HEK293 (cell line): ENCODE measurements at regions not wholly inside any gene's neighbourhood (a gene's known extent, or its start where the extent isn't known, plus 50 kb on each side); places are given as distances from the start of the nearest gene placed in this dataset.

Source experiments
- YY2 ChIP-seq: fragments of 450-650 bp; formaldehyde crosslinking; IDR thresholded peaks from 2 replicates; pipeline ENCODE4 v1.5.1; 2016; ENCODE audit warnings: missing biosample characterization, missing genetic modification characterization
- ZNF202 ChIP-seq: fragments of 450-650 bp; formaldehyde crosslinking; IDR thresholded peaks from 2 replicates; pipeline ENCODE4 v1.5.1; 2016; ENCODE audit warnings: missing biosample characterization, missing genetic modification characterization, borderline replicate concordance
- ZNF26 ChIP-seq: fragments of 450-650 bp; formaldehyde crosslinking; IDR thresholded peaks from 2 replicates; pipeline ENCODE4 v1.5.1; 2016; ENCODE audit warnings: missing biosample characterization, missing genetic modification characterization
- ZNF747 ChIP-seq: fragments of 450-650 bp; formaldehyde crosslinking; IDR thresholded peaks from 2 replicates; pipeline ENCODE4 v1.5.1; 2016; ENCODE audit warnings: missing biosample characterization, missing genetic modification characterization

GRCh38 chr1:192108161-192108560, 50.1 kb upstream of the RGS18 start (continued):
- TF ChIP-seq ZNF747 (tag by site-specific recombination): no peak
- TF ChIP-seq YY2 (tag by site-specific recombination): no peak
- TF ChIP-seq ZNF26 (tag by site-specific recombination): no peak
- no peak for TF ChIP-seq ZNF202 (tag by site-specific recombination)
